Hematopoietic multipotent progenitor cell treated with erythropoietin and hydrocortisone succinate and interleukin-3 and kit ligand, for 6 days (in vitro differentiated cells): ENCODE measurements at regions not wholly inside any gene's neighbourhood (a gene's known extent, or its start where the extent isn't known, plus 50 kb on each side); places are given as distances from the start of the nearest gene placed in this dataset.

Experiments
- DNase-seq: peaks from one replicate; pipeline ENCODE4 v3.0.0-alpha.2; 2015

DNA sequence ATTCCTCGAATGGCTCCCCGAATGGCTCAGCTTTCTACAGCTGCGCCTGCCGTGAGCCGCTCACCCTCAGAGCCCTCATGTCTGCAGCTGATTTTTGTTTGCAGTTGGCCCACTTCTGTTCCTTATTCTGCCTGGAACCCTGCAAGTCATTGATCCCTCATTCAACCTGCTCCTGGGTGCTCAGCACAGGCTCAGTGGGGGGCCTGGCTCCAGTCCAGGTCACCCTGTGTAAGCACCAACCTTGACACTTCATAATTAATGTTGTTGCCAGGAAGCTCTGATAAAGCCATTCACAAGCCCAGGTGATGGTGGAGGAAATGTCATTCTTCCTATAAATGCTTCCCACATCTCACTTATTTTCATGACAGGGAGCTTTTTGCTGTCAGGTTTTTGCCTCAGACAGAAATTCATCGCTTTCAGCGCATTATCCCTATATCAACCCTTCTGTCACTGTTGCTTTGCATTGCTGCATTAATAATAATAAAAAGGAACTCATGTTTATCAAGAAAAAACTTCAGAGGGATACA is 85.7 kb downstream of the F11 start:
- DNase-seq, result no peak

DNA sequence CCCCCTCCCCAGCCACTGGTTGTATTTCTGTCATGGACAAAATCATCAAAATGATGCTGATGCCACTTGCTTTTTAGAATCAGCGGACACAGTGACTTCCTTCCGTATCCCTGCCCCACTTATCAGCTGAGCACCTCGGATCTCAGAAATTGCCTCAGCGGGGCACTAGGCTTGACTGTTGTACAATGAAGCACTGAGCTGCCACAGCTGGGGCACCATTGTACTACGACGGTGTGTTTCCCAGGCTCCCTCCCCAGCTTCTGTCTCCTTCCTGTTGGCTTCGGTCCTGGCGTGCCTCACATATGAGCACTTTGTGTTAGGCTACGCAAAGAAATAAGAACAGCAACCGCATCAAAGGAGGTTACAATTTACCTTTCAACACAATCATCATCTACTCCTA is 82.4 kb downstream of the F11 start:
- no peak for DNase-seq

DNA sequence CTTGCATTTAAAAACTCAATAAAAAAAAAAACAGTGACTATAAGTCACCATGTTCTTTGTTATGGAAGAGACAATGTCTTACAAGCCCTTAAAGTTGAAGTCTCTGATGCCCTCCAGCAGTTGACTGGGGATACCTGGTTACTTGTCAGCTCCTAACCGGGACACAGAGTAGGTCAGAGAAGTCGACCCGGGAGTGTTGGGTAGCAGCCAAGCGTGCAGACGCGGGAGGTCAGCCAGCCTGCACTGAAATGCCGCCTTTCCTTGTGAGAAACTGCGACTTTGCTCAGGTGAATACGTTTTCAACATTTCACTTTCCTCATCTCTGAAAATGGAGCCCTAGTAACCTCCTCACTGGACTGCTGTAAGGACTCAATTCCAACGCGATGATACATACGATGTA is 81.8 kb downstream of the F11 start:
- no peak for DNase-seq

DNA sequence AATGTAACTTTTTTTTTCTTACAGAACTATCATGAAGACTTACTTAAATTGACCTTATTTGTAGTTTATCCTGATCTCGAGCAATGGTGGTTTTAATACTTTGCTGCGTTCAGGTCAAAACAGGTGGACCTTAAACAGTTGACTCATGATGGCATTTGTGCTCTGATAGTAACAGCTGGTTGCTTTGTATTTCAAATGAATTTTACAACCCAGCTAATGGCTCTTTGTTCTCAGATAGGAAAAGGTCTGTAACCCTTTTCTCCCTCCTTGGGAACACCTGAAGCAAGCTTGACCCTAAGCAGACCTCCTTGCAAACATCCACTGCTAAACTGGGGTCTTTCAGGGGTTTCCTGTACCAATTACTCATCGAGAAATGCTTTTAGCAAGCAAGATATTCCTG is 79.2 kb downstream of the F11 start:
- DNase-seq, result no peak

DNA sequence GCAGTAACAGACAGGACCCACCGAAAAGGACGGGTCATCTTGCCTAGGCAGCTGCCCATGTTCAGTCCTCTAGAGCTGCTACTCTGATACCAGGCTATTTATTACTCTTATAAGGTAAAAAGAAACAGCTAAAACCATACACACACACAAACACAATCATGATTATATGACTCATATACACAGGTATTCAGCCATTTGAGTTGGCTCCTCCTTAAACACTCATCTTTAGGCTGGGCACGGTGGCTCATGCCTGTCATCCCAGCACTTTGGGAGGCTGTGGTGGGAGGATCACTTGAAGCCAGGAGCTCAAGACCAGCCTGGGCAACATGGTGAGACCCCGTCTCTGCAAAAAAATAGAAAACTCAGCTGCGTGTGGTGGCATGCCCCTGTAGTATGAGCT is 76.6 kb downstream of the F11 start:
- DNase-seq, result no peak

DNA sequence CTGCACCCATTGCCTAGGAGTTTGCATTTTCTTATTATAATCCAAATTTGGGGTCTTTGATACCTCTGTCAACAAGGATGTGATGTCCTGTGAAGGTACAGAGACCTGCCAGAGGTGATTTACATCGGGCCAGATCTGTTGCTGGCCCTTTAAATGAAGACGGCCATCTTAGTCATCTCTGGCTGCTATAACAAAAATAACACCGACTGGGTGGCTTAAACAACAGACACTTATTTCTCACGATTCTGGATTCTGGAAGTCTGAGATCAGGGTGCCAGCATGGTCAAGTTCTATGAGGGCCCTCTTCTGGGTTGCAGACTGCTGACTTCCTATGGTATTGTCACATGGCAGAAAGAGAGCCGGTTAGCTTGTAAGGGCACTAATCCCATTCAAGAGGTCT is 75.7 kb downstream of the F11 start:
- DNase-seq, result no peak
